ENCODE measurements at regions not wholly inside any gene's neighbourhood (a gene's known extent, or its start where the extent isn't known, plus 50 kb on each side); places are given as distances from the start of the nearest gene placed in this dataset.

- in situ Hi-C loops (cut with MboI; ENCODE audit: low pct_unique_long_range_greater_than_20kb, low sequenced_read_pairs), result no loop called here
- DNase-seq, result no peak
These were observed 743.3 kb upstream of the PTPRD start for GRCh38 chr9:11356067-11356466.

- in situ Hi-C loops (cut with MboI; ENCODE audit: low pct_unique_long_range_greater_than_20kb, low sequenced_read_pairs), result no loop called here
- no peak for DNase-seq
These were observed 753.9 kb upstream of the PTPRD start for GRCh38 chr9:11366585-11367129.

- no peak for DNase-seq
- in situ Hi-C loops (cut with MboI; ENCODE audit: low pct_unique_long_range_greater_than_20kb, low sequenced_read_pairs), result no loop called here
These were observed 762.1 kb upstream of the PTPRD start for GRCh38 chr9:11374926-11375325.

GRCh38 chr9:11402621-11403020, 789.8 kb upstream of the PTPRD start:
- no peak for DNase-seq
- in situ Hi-C loops (cut with MboI; ENCODE audit: low pct_unique_long_range_greater_than_20kb, low sequenced_read_pairs), result no loop called here

- DNase-seq, result no peak
- in situ Hi-C loops (cut with MboI; ENCODE audit: low pct_unique_long_range_greater_than_20kb, low sequenced_read_pairs), result no loop called here
These were observed 801.4 kb upstream of the PTPRD start for GRCh38 chr9:11414241-11414640.

GRCh38 chr9:11417782-11418181, 805.0 kb upstream of the PTPRD start:
- in situ Hi-C loops (cut with MboI; ENCODE audit: low pct_unique_long_range_greater_than_20kb, low sequenced_read_pairs), result no loop called here
- no peak for DNase-seq

- no peak for DNase-seq
- in situ Hi-C loops (cut with MboI; ENCODE audit: low pct_unique_long_range_greater_than_20kb, low sequenced_read_pairs), result no loop called here
These were observed 818.7 kb upstream of the PTPRD start for GRCh38 chr9:11431490-11431889.

GRCh38 chr9:11432361-11432760, 819.6 kb upstream of the PTPRD start:
- in situ Hi-C loops (cut with MboI; ENCODE audit: low pct_unique_long_range_greater_than_20kb, low sequenced_read_pairs), result no loop called here
- no peak for DNase-seq

- in situ Hi-C loops (cut with MboI; ENCODE audit: low pct_unique_long_range_greater_than_20kb, low sequenced_read_pairs), result no loop called here
- DNase-seq, result no peak
These were observed 830.8 kb upstream of the PTPRD start for GRCh38 chr9:11443631-11444030.

- in situ Hi-C loops (cut with MboI; ENCODE audit: low pct_unique_long_range_greater_than_20kb, low sequenced_read_pairs), result no loop called here
- no peak for DNase-seq
These were observed 845.3 kb upstream of the PTPRD start for GRCh38 chr9:11457825-11458790.

- no peak for DNase-seq
- in situ Hi-C loops (cut with MboI; ENCODE audit: low pct_unique_long_range_greater_than_20kb, low sequenced_read_pairs), result no loop called here
These were observed 856.9 kb upstream of the PTPRD start for GRCh38 chr9:11469745-11470144.

GRCh38 chr9:11471321-11471720, 858.5 kb upstream of the PTPRD start:
- in situ Hi-C loops (cut with MboI; ENCODE audit: low pct_unique_long_range_greater_than_20kb, low sequenced_read_pairs), result no loop called here
- DNase-seq, result no peak

GRCh38 chr9:11500780-11501179, 888.0 kb upstream of the PTPRD start:
- DNase-seq, result no peak
- in situ Hi-C loops (cut with MboI; ENCODE audit: low pct_unique_long_range_greater_than_20kb, low sequenced_read_pairs), result no loop called here

- in situ Hi-C loops (cut with MboI; ENCODE audit: low pct_unique_long_range_greater_than_20kb, low sequenced_read_pairs), result no loop called here
These were observed 894.2 kb upstream of the PTPRD start for GRCh38 chr9:11506980-11507379.

GRCh38 chr9:11537566-11537965, 924.8 kb upstream of the PTPRD start:
- no peak for DNase-seq
- in situ Hi-C loops (cut with MboI; ENCODE audit: low pct_unique_long_range_greater_than_20kb, low sequenced_read_pairs), result no loop called here

More at GRCh38 chr9:11506980-11507379, 894.2 kb upstream of the PTPRD start:
- DNase-seq, result no peak

GRCh38 chr9:11542781-11543180, 930.0 kb upstream of the PTPRD start:
- in situ Hi-C loops (cut with MboI; ENCODE audit: low pct_unique_long_range_greater_than_20kb, low sequenced_read_pairs), result no loop called here
- no peak for DNase-seq

- DNase-seq, result no peak
- in situ Hi-C loops (cut with MboI; ENCODE audit: low pct_unique_long_range_greater_than_20kb, low sequenced_read_pairs), result no loop called here
These were observed 933.4 kb upstream of the PTPRD start for GRCh38 chr9:11546231-11546630.

- no peak for DNase-seq
- in situ Hi-C loops (cut with MboI; ENCODE audit: low pct_unique_long_range_greater_than_20kb, low sequenced_read_pairs), result no loop called here
These were observed 936.6 kb upstream of the PTPRD start for GRCh38 chr9:11549311-11549794.

GRCh38 chr9:11551106-11551505, 938.3 kb upstream of the PTPRD start:
- DNase-seq, result no peak
- in situ Hi-C loops (cut with MboI; ENCODE audit: low pct_unique_long_range_greater_than_20kb, low sequenced_read_pairs), result no loop called here

- DNase-seq, result no peak
- in situ Hi-C loops (cut with MboI; ENCODE audit: low pct_unique_long_range_greater_than_20kb, low sequenced_read_pairs), result no loop called here
These were observed 945.2 kb upstream of the PTPRD start for GRCh38 chr9:11558043-11558442.

All from KBM-7 (cell line).